ACC112 (cell line): ENCODE measurements at regions not wholly inside any gene's neighbourhood (a gene's known extent, or its start where the extent isn't known, plus 50 kb on each side); places are given as distances from the start of the nearest gene placed in this dataset.
A peak's percentile ranks its signal among the peaks of the same experiment; 100 is the strongest.

Source experiments
- H2AFZ ChIP-seq: fragments of 200-600 bp; sonication (generic); one replicate; pipeline ENCODE4 v1.6.0; 2017; ENCODE audit warnings: antibody characterized with exemption, low read length; ENCODE audit not compliant: unreplicated experiment
- H3K27ac ChIP-seq: fragments of 200-600 bp; sonication (generic); 2 replicates; pipeline ENCODE4 v1.5.1; 2014; ENCODE audit warnings: low read depth, mild to moderate bottlenecking, antibody characterized with exemption, low read length, moderate library complexity
- H3K27me3 ChIP-seq: fragments of 200-600 bp; sonication (generic); 2 replicates; pipeline ENCODE4 v1.6.1; 2014; ENCODE audit warnings: mild to moderate bottlenecking, antibody characterized with exemption, low read length, moderate library complexity, mixed read lengths; ENCODE audit not compliant: insufficient read depth
- H3K36me3 ChIP-seq: fragments of 200-600 bp; sonication (generic); 2 replicates; pipeline ENCODE4 v1.6.1; 2016; ENCODE audit warnings: mild to moderate bottlenecking, antibody characterized with exemption, low read length, moderate library complexity, mixed read lengths; ENCODE audit not compliant: insufficient read depth
- H3K4me1 ChIP-seq: fragments of 200-600 bp; sonication (generic); one replicate; pipeline ENCODE4 v1.6.1; 2016; ENCODE audit warnings: low read length, mixed read lengths; ENCODE audit not compliant: insufficient read depth, unreplicated experiment, control insufficient read depth
- H3K4me3 ChIP-seq: fragments of 200-600 bp; sonication (generic); 2 replicates; pipeline ENCODE4 v1.5.1; 2014; ENCODE audit warnings: mild to moderate bottlenecking, low read depth, low read length
- H3K79me2 ChIP-seq: fragments of 200-600 bp; sonication (generic); one replicate; pipeline ENCODE4 v1.6.0; 2016; ENCODE audit warnings: low read length; ENCODE audit not compliant: control insufficient read depth, unreplicated experiment, insufficient read depth

DNA sequence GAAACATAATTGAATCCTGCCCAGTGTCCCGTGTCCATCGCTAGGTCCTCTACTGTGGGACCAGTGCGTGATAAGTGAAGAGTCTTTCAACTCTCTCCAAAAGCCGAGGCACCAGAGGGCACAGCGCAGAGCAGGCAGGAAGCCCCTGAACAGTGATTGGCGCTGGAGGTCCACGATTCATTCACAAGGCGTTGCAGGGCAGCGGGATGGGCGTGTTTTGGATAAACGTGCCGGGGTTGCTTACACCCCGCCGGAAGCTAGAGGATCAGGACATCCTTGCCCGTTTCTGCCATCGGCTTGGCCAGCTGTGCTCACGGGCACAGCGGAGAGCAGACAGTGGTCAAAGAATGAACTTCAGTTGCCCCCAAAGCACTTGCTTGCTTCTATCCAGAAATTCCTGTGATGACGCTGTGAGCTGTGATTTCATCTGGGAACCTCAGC is 86.0 kb upstream of the PFKP start:
- peaks cover 37% of the 10 kb centered on the region for H3K4me1 ChIP-seq
- H3K27ac ChIP-seq, result peak overlapping the region; percentile 51
- no peaks in the 10 kb centered on the region for H3K79me2 ChIP-seq
- no peaks in the 10 kb centered on the region for H3K36me3 ChIP-seq
- peak overlapping the region; percentile 64 for H2AFZ ChIP-seq
- no peak overlapping the region; the same call in 1 of the 2 replicates for H3K4me3 ChIP-seq
- no peaks in the 10 kb centered on the region; the same call in 1 of the 2 replicates for H3K27me3 ChIP-seq

- no peaks in the 10 kb centered on the region for H3K27me3 ChIP-seq
- H3K79me2 ChIP-seq, result no peaks in the 10 kb centered on the region
- H3K4me1 ChIP-seq, result peaks cover 32% of the 10 kb centered on the region
- peak overlapping the region; percentile 64 for H2AFZ ChIP-seq
- H3K27ac ChIP-seq, result peak overlapping the region; percentile 51
- H3K4me3 ChIP-seq, result no peak overlapping the region; the same call in 1 of the 2 replicates
- no peaks in the 10 kb centered on the region for H3K36me3 ChIP-seq
Observed at GRCh38 chr10:2980791-2981360, 86.5 kb upstream of the PFKP start.

- H3K4me1 ChIP-seq, result peaks cover 26% of the 10 kb centered on the region
- no peaks in the 10 kb centered on the region for H3K27me3 ChIP-seq
- H3K27ac ChIP-seq, result peak overlapping the region; percentile 51; the same call in 1 of the 2 replicates
- no peaks in the 10 kb centered on the region for H3K36me3 ChIP-seq
- H3K4me3 ChIP-seq, result no peak overlapping the region
- no peaks in the 10 kb centered on the region for H3K79me2 ChIP-seq
- H2AFZ ChIP-seq, result no peak overlapping the region
Observed at GRCh38 chr10:2980116-2980515, 87.2 kb upstream of the PFKP start.

DNA sequence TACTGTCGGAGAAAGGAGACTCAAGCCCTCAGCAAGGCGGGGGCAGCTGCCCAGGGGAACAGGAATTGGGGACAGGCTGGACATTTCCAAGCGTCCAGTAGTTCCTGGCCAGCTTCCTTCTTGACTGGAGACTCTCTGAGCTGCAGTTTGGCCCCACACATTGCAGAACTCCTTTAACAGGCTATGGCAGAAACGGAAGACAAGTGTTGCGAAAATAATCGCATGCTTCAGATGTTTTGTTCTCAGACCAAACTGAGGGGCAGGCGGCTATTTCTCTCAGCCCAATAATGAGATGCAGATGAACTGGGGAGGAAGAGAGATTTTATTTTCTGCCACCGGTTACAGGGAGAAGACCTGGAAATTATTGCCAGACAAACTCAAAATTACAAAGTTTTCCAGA is 88.0 kb upstream of the PFKP start:
- H3K36me3 ChIP-seq, result no peaks in the 10 kb centered on the region
- H3K27ac ChIP-seq, result no peak overlapping the region
- peaks cover 26% of the 10 kb centered on the region for H3K4me1 ChIP-seq
- H2AFZ ChIP-seq, result peak overlapping the region; percentile 45
- H3K27me3 ChIP-seq, result no peaks in the 10 kb centered on the region
- H3K4me3 ChIP-seq, result no peak overlapping the region
- H3K79me2 ChIP-seq, result no peaks in the 10 kb centered on the region

GRCh38 chr10:2978574-2979273 is 88.6 kb upstream of the PFKP start:
- Histone ChIP-seq H3K4me1 (peaks cover 26% of the 10 kb centered on the region), H3K79me2 (no peaks in the 10 kb centered on the region), H3K4me3 (no peak overlapping the region), H3K27me3 (no peaks in the 10 kb centered on the region), H3K27ac (no peak overlapping the region), H2AFZ (peak overlapping the region; percentile 45), H3K36me3 (no peaks in the 10 kb centered on the region)

- H3K79me2 ChIP-seq, result no peaks in the 10 kb centered on the region
- H2AFZ ChIP-seq, result peak overlapping the region; percentile 46
- H3K27ac ChIP-seq, result no peak overlapping the region
- peaks cover 26% of the 10 kb centered on the region for H3K4me1 ChIP-seq
- no peak overlapping the region for H3K4me3 ChIP-seq
- no peaks in the 10 kb centered on the region for H3K36me3 ChIP-seq
- no peaks in the 10 kb centered on the region for H3K27me3 ChIP-seq
Observed at GRCh38 chr10:2978111-2978510, 89.2 kb upstream of the PFKP start.

GRCh38 chr10:2974503-2975207 is 92.7 kb upstream of the PFKP start:
- H3K79me2 ChIP-seq, result no peaks in the 10 kb centered on the region

GRCh38 chr10:2974083-2974482 is 93.3 kb upstream of the PFKP start:
- H3K4me3 ChIP-seq, result no peak overlapping the region
- no peaks in the 10 kb centered on the region for H3K36me3 ChIP-seq
- no peaks in the 10 kb centered on the region for H3K27me3 ChIP-seq
- peaks cover 2% of the 10 kb centered on the region for H3K4me1 ChIP-seq
- no peak overlapping the region for H2AFZ ChIP-seq
- no peaks in the 10 kb centered on the region for H3K79me2 ChIP-seq
- no peak overlapping the region for H3K27ac ChIP-seq

More at GRCh38 chr10:2974503-2975207, 92.7 kb upstream of the PFKP start:
- Histone ChIP-seq H3K4me1 (peaks cover 7% of the 10 kb centered on the region), H2AFZ (no peak overlapping the region), H3K36me3 (no peaks in the 10 kb centered on the region), H3K4me3 (no peak overlapping the region), H3K27ac (no peak overlapping the region), H3K27me3 (no peaks in the 10 kb centered on the region)

GRCh38 chr10:2972810-2973209 is 94.5 kb upstream of the PFKP start:
- Histone ChIP-seq H2AFZ (no peak overlapping the region), H3K27me3 (peaks cover 3% of the 10 kb centered on the region; the same call in 1 of the 2 replicates)

GRCh38 chr10:2972216-2972615 is 95.1 kb upstream of the PFKP start:
- Histone ChIP-seq H3K36me3 (no peaks in the 10 kb centered on the region), H3K27ac (no peak overlapping the region), H3K4me1 (no peaks in the 10 kb centered on the region), H3K27me3 (peaks cover 7% of the 10 kb centered on the region; the same call in 1 of the 2 replicates), H3K4me3 (no peak overlapping the region), H2AFZ (no peak overlapping the region), H3K79me2 (no peaks in the 10 kb centered on the region)

More at GRCh38 chr10:2972810-2973209, 94.5 kb upstream of the PFKP start:
- Histone ChIP-seq H3K36me3 (no peaks in the 10 kb centered on the region), H3K79me2 (no peaks in the 10 kb centered on the region), H3K4me1 (no peaks in the 10 kb centered on the region), H3K4me3 (no peak overlapping the region), H3K27ac (no peak overlapping the region)
